Glomerular visceral epithelial cell (primary cell): ENCODE measurements at regions not wholly inside any gene's neighbourhood (a gene's known extent, or its start where the extent isn't known, plus 50 kb on each side); places are given as distances from the start of the nearest gene placed in this dataset.
A peak's percentile ranks its signal among the peaks of the same experiment; 100 is the strongest.

ENCODE experiments used
- DNase-seq: peaks from one replicate; pipeline ENCODE4 v3.0.0-alpha.2; 2016; ENCODE audit errors: extremely low spot score

- no peak for DNase-seq
These were observed 78.4 kb upstream of the CTTNBP2NL start for GRCh38 chr1:112317611-112318062.

- DNase-seq, result no peak
These were observed 77.8 kb upstream of the CTTNBP2NL start for GRCh38 chr1:112318263-112318662.

GRCh38 chr1:112318698-112319370 is 77.2 kb upstream of the CTTNBP2NL start:
- no peak for DNase-seq

- no peak for DNase-seq
These were observed 76.5 kb upstream of the CTTNBP2NL start for GRCh38 chr1:112319371-112320040.

- DNase-seq, result no peak
These were observed 76.0 kb upstream of the CTTNBP2NL start for GRCh38 chr1:112320058-112320457.

GRCh38 chr1:112322018-112322417 is 74.0 kb upstream of the CTTNBP2NL start:
- no peak for DNase-seq

- no peak for DNase-seq
These were observed 72.9 kb upstream of the CTTNBP2NL start for GRCh38 chr1:112322983-112323678.

GRCh38 chr1:112325504-112325903 is 70.5 kb upstream of the CTTNBP2NL start:
- DNase-seq, result no peak

GRCh38 chr1:112328600-112328999 is 67.4 kb upstream of the CTTNBP2NL start:
- DNase-seq, result no peak

- no peak for DNase-seq
These were observed 63.6 kb upstream of the CTTNBP2NL start for GRCh38 chr1:112332176-112333150.

- DNase-seq, result no peak
These were observed 60.7 kb upstream of the CTTNBP2NL start for GRCh38 chr1:112335351-112335750.

GRCh38 chr1:112337028-112337531 is 58.9 kb upstream of the CTTNBP2NL start:
- no peak for DNase-seq

GRCh38 chr1:112341986-112342385 is 54.0 kb upstream of the CTTNBP2NL start:
- no peak for DNase-seq

GRCh38 chr1:112342558-112342957 is 53.5 kb upstream of the CTTNBP2NL start:
- DNase-seq, result no peak

GRCh38 chr1:112344754-112345423 is 51.1 kb upstream of the CTTNBP2NL start:
- DNase-seq, result peak; percentile 40
